ENCODE measurements at regions not wholly inside any gene's neighbourhood (a gene's known extent, or its start where the extent isn't known, plus 50 kb on each side); places are given as distances from the start of the nearest gene placed in this dataset.

GRCh38 chrX:17994429-17994828 is 133.3 kb upstream of the RAI2 start:
- H3K4me1 ChIP-seq (ENCODE audit: insufficient read depth, low read length, poor library complexity, severe bottlenecking): no peaks in the 10 kb centered on the region
- H3K4me3 ChIP-seq (ENCODE audit: low read depth, low read length, poor library complexity, severe bottlenecking): no peak overlapping the region
- intact Hi-C loops (cut with micrococcal nuclease; ENCODE audit: unreplicated experiment): no loop called here
- CTCF ChIA-PET (ENCODE audit: unreplicated experiment): no interaction called here
- no peaks in the 10 kb centered on the region for H3K9me3 ChIP-seq (ENCODE audit: low read length)
- no peaks in the 10 kb centered on the region for H4K20me1 ChIP-seq (ENCODE audit: insufficient read depth, low read length)
- H3K27ac ChIP-seq (ENCODE audit: low read depth, low read length, poor library complexity, severe bottlenecking): no peak overlapping the region
- no peak for TF ChIP-seq CTCF (conservative IDR thresholded peaks at IDR 0.05; ENCODE audit: low read length)
- no peaks in the 10 kb centered on the region for H3K36me3 ChIP-seq (ENCODE audit: insufficient read depth, low read length)
- H3K4me2 ChIP-seq (ENCODE audit: low read length): no peak overlapping the region
- H3K9me2 ChIP-seq (ENCODE audit: insufficient read depth, low read length): no peaks in the 10 kb centered on the region
- DNase-seq (ENCODE audit: low spot score): no peak
- no peaks in the 10 kb centered on the region for H3K79me2 ChIP-seq (ENCODE audit: insufficient read depth, low read depth, low read length)
- no TSS peak for BruUV-seq (replicated peaks)
- POLR2A ChIA-PET: no interaction called here
- H2AFZ ChIP-seq (ENCODE audit: low read length): no peak overlapping the region

GRCh38 chrX:17993062-17993461 is 132.0 kb upstream of the RAI2 start:
- no peaks in the 10 kb centered on the region for H4K20me1 ChIP-seq (ENCODE audit: insufficient read depth, low read length)
- no peaks in the 10 kb centered on the region for H3K4me1 ChIP-seq (ENCODE audit: insufficient read depth, low read length, poor library complexity, severe bottlenecking)
- POLR2A ChIA-PET: no interaction called here
- H2AFZ ChIP-seq (ENCODE audit: low read length): no peak overlapping the region
- intact Hi-C loops (cut with micrococcal nuclease; ENCODE audit: unreplicated experiment): no loop called here
- no peaks in the 10 kb centered on the region for H3K9me2 ChIP-seq (ENCODE audit: insufficient read depth, low read length)
- no TSS peak for BruUV-seq (replicated peaks)
- H3K27ac ChIP-seq (ENCODE audit: low read depth, low read length, poor library complexity, severe bottlenecking): no peak overlapping the region
- no peak overlapping the region for H3K4me3 ChIP-seq (ENCODE audit: low read depth, low read length, poor library complexity, severe bottlenecking)
- CTCF ChIA-PET (ENCODE audit: unreplicated experiment): no interaction called here
- H3K36me3 ChIP-seq (ENCODE audit: insufficient read depth, low read length): no peaks in the 10 kb centered on the region
- H3K79me2 ChIP-seq (ENCODE audit: insufficient read depth, low read depth, low read length): no peaks in the 10 kb centered on the region
- no peak for TF ChIP-seq EZH2phosphoT487 (IDR thresholded peaks at IDR 0.05; ENCODE audit: borderline replicate concordance, low read depth, low read length)
- TF ChIP-seq CTCF (conservative IDR thresholded peaks at IDR 0.05; ENCODE audit: low read length): no peak
- no peak for DNase-seq (ENCODE audit: low spot score)
- no peaks in the 10 kb centered on the region for H3K9me3 ChIP-seq (ENCODE audit: low read length)
- no peak overlapping the region for H3K4me2 ChIP-seq (ENCODE audit: low read length)

- Histone ChIP-seq H3K36me3 (ENCODE audit: insufficient read depth, low read length) (no peaks in the 10 kb centered on the region), H3K9me3 (ENCODE audit: low read length) (no peaks in the 10 kb centered on the region), H3K4me3 (ENCODE audit: low read depth, low read length, poor library complexity, severe bottlenecking) (no peak overlapping the region), H3K79me2 (ENCODE audit: insufficient read depth, low read depth, low read length) (no peaks in the 10 kb centered on the region), H3K9me2 (ENCODE audit: insufficient read depth, low read length) (no peaks in the 10 kb centered on the region), H2AFZ (ENCODE audit: low read length) (no peak overlapping the region), H3K27ac (ENCODE audit: low read depth, low read length, poor library complexity, severe bottlenecking) (no peak overlapping the region), H3K4me1 (ENCODE audit: insufficient read depth, low read length, poor library complexity, severe bottlenecking) (no peaks in the 10 kb centered on the region), H4K20me1 (ENCODE audit: insufficient read depth, low read length) (no peaks in the 10 kb centered on the region), H3K4me2 (ENCODE audit: low read length) (no peak overlapping the region)
- POLR2A ChIA-PET: interaction anchor here (0.7 to 0.8 kb wide), 2 partner anchors 27 to 659 kb away, joined by 3 to 8 read pairs; no protein-coding TSS in a partner anchor
- no peak for DNase-seq (ENCODE audit: low spot score)
- intact Hi-C loops (cut with micrococcal nuclease; ENCODE audit: unreplicated experiment): no loop called here
- CTCF ChIA-PET (ENCODE audit: unreplicated experiment): no interaction called here
- no peak for TF ChIP-seq CTCF (conservative IDR thresholded peaks at IDR 0.05; ENCODE audit: low read length)
- TF ChIP-seq EZH2phosphoT487 (IDR thresholded peaks at IDR 0.05; ENCODE audit: borderline replicate concordance, low read depth, low read length): no peak
- BruUV-seq (replicated peaks): no TSS peak
Measured at GRCh38 chrX:17990532-17990931, 129.4 kb upstream of the RAI2 start.

All from OCI-LY7 (cell line).